ENCODE measurements at regions not wholly inside any gene's neighbourhood (a gene's known extent, or its start where the extent isn't known, plus 50 kb on each side); places are given as distances from the start of the nearest gene placed in this dataset.
"Not testable (repeated sequence)": the region's sequence is repeated elsewhere in the genome, so short reads cannot be mapped to it uniquely, and the experiment has no call there.

GRCh38 chr18:76709659-76710645 is 112.4 kb upstream of the ZNF236 start:
- peak; percentile 90 for DNase-seq
- Mint-ChIP-seq H3K4me3 (no peak overlapping the region), H3K27me3 (peaks cover 22% of the 10 kb centered on the region), H3K4me1 (peaks cover 8% of the 10 kb centered on the region), H3K9me3 (no peaks in the 10 kb centered on the region), H3K36me3 (ENCODE audit: low read depth) (no peaks in the 10 kb centered on the region), H3K27ac (no peak overlapping the region)
- intact Hi-C loops (cut with micrococcal nuclease): loop anchor here (1.0 kb wide), 1 partner anchor 311 kb away; no protein-coding TSS in a partner anchor

- peak; percentile 56 for DNase-seq
- Mint-ChIP-seq H3K4me1 (peaks cover 8% of the 10 kb centered on the region), H3K9me3 (no peaks in the 10 kb centered on the region), H3K36me3 (ENCODE audit: low read depth) (no peaks in the 10 kb centered on the region), H3K27me3 (peaks cover 24% of the 10 kb centered on the region), H3K4me3 (no peak overlapping the region), H3K27ac (peak overlapping the region; percentile 37)
- intact Hi-C loops (cut with micrococcal nuclease): no loop called here
These were observed 113.5 kb upstream of the ZNF236 start for GRCh38 chr18:76708722-76709353.

- DNase-seq: peak; percentile 55
- Mint-ChIP-seq H3K4me3 (no peak overlapping the region), H3K4me1 (peaks cover 8% of the 10 kb centered on the region), H3K27ac (peak overlapping the region; percentile 37), H3K36me3 (ENCODE audit: low read depth) (no peaks in the 10 kb centered on the region), H3K27me3 (peaks cover 27% of the 10 kb centered on the region), H3K9me3 (no peaks in the 10 kb centered on the region)
- intact Hi-C loops (cut with micrococcal nuclease): no loop called here
These were observed 114.2 kb upstream of the ZNF236 start for GRCh38 chr18:76708071-76708721.

- intact Hi-C loops (cut with micrococcal nuclease): no loop called here
- Mint-ChIP-seq H3K27ac (no peak overlapping the region), H3K4me3 (no peak overlapping the region), H3K9me3 (no peaks in the 10 kb centered on the region), H3K27me3 (peaks cover 32% of the 10 kb centered on the region), H3K36me3 (ENCODE audit: low read depth) (no peaks in the 10 kb centered on the region), H3K4me1 (peaks cover 8% of the 10 kb centered on the region)
- DNase-seq: no peak
These were observed 114.8 kb upstream of the ZNF236 start for GRCh38 chr18:76707534-76707933.

GRCh38 chr18:76704589-76704988 is 117.8 kb upstream of the ZNF236 start:
- intact Hi-C loops (cut with micrococcal nuclease); H3K4me1 Mint-ChIP-seq; DNase-seq; H3K9me3 Mint-ChIP-seq; H3K36me3 Mint-ChIP-seq (ENCODE audit: low read depth); H3K27ac Mint-ChIP-seq; H3K4me3 Mint-ChIP-seq: not testable (repeated sequence)
- peaks cover 51% of the 10 kb centered on the region for H3K27me3 Mint-ChIP-seq

GRCh38 chr18:76699923-76700322 is 122.4 kb upstream of the ZNF236 start:
- Mint-ChIP-seq H3K36me3 (ENCODE audit: low read depth) (no peaks in the 10 kb centered on the region), H3K9me3 (no peaks in the 10 kb centered on the region), H3K27ac (no peak overlapping the region), H3K4me1 (peaks cover 3% of the 10 kb centered on the region), H3K4me3 (no peak overlapping the region), H3K27me3 (peaks cover 52% of the 10 kb centered on the region)
- DNase-seq: no peak
- intact Hi-C loops (cut with micrococcal nuclease): no loop called here

- Mint-ChIP-seq H3K27me3 (peaks cover 48% of the 10 kb centered on the region), H3K27ac (no peak overlapping the region), H3K36me3 (ENCODE audit: low read depth) (no peaks in the 10 kb centered on the region), H3K4me1 (peaks cover 3% of the 10 kb centered on the region), H3K4me3 (no peak overlapping the region), H3K9me3 (no peaks in the 10 kb centered on the region)
- intact Hi-C loops (cut with micrococcal nuclease): no loop called here
- DNase-seq: no peak
These were observed 124.9 kb upstream of the ZNF236 start for GRCh38 chr18:76697441-76697901.

GRCh38 chr18:76691800-76692199 is 130.6 kb upstream of the ZNF236 start:
- intact Hi-C loops (cut with micrococcal nuclease): no loop called here
- Mint-ChIP-seq H3K4me3 (no peak overlapping the region), H3K27ac (no peak overlapping the region), H3K36me3 (ENCODE audit: low read depth) (no peaks in the 10 kb centered on the region), H3K27me3 (peaks cover 31% of the 10 kb centered on the region), H3K9me3 (no peaks in the 10 kb centered on the region), H3K4me1 (peaks cover 6% of the 10 kb centered on the region)
- no peak for DNase-seq

GRCh38 chr18:76689646-76690264 is 132.6 kb upstream of the ZNF236 start:
- Mint-ChIP-seq H3K4me3 (no peak overlapping the region), H3K27me3 (peaks cover 30% of the 10 kb centered on the region)
- intact Hi-C loops (cut with micrococcal nuclease): no loop called here

GRCh38 chr18:76688724-76689472 is 133.5 kb upstream of the ZNF236 start:
- no peak overlapping the region for H3K4me3 Mint-ChIP-seq
- DNase-seq: no peak
- H3K27ac Mint-ChIP-seq: no peak overlapping the region
- H3K9me3 Mint-ChIP-seq: no peaks in the 10 kb centered on the region
- peaks cover 34% of the 10 kb centered on the region for H3K27me3 Mint-ChIP-seq
- H3K4me1 Mint-ChIP-seq: peaks cover 7% of the 10 kb centered on the region
- H3K36me3 Mint-ChIP-seq (ENCODE audit: low read depth): no peaks in the 10 kb centered on the region
- intact Hi-C loops (cut with micrococcal nuclease): no loop called here

More at GRCh38 chr18:76689646-76690264, 132.6 kb upstream of the ZNF236 start:
- no peak for DNase-seq
- Mint-ChIP-seq H3K4me1 (peaks cover 7% of the 10 kb centered on the region), H3K27ac (no peak overlapping the region), H3K9me3 (no peaks in the 10 kb centered on the region), H3K36me3 (ENCODE audit: low read depth) (no peaks in the 10 kb centered on the region)

- no peak for DNase-seq
- H3K4me1 Mint-ChIP-seq: peaks cover 7% of the 10 kb centered on the region
- peak overlapping the region; percentile 19 for H3K27ac Mint-ChIP-seq
- no peak overlapping the region for H3K4me3 Mint-ChIP-seq
- intact Hi-C loops (cut with micrococcal nuclease): no loop called here
- H3K27me3 Mint-ChIP-seq: peaks cover 28% of the 10 kb centered on the region
- H3K9me3 Mint-ChIP-seq: no peaks in the 10 kb centered on the region
- H3K36me3 Mint-ChIP-seq (ENCODE audit: low read depth): no peaks in the 10 kb centered on the region
These were observed 134.9 kb upstream of the ZNF236 start for GRCh38 chr18:76687304-76687962.

- Mint-ChIP-seq H3K27ac (peak overlapping the region; percentile 68), H3K27me3 (peaks cover 28% of the 10 kb centered on the region), H3K4me1 (peaks cover 7% of the 10 kb centered on the region), H3K9me3 (no peaks in the 10 kb centered on the region), H3K36me3 (ENCODE audit: low read depth) (no peaks in the 10 kb centered on the region), H3K4me3 (no peak overlapping the region)
- intact Hi-C loops (cut with micrococcal nuclease): loop anchor here (1.0 kb wide), 1 partner anchor 287 kb away; no protein-coding TSS in a partner anchor
- peak; percentile 77 for DNase-seq
These were observed 135.6 kb upstream of the ZNF236 start for GRCh38 chr18:76686737-76687231.

Data from activated CD4-positive, alpha-beta T cell treated with anti-CD3 and anti-CD28 coated beads, Interleukin-2, amount 10 ng/mL, durations not matched to agents 24 days and 14 days (primary cell).